ENCODE measurements at regions not wholly inside any gene's neighbourhood (a gene's known extent, or its start where the extent isn't known, plus 50 kb on each side); places are given as distances from the start of the nearest gene placed in this dataset.

DNA sequence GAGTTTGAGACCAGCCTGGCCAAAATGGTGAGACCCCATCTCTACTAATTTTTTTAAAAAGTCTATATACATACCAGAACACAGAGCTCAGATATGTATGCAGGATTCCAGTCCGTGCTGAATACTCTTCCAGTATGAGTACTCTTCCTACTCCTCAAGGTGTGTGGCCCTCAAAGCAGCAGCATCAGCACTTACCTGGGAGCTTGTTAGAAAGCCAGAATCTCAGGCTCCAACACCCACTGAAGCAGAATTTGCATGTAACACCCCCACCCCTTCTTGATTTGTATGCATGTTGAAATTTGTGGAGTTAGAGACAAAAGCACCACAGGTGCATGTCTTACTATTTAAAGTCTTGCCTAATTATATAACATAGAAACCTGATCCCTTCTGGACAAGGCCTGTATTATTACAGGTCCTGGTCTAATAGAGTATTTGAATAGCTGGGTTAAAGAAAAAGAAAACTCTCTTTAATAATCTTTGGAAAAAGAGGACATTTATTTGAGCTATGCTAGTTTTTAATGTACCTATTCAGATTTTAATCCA, 50.3 kb upstream of the NFE2L2 start:
- Histone ChIP-seq H3K4me2 (ENCODE audit: insufficient read depth, low read length) (no peak overlapping the region), H3K4me3 (ENCODE audit: low read depth in 1 of 2, low read length in 2 of 2) (no peak overlapping the region), H3K79me2 (ENCODE audit: insufficient read depth, low read length) (no peaks in the 10 kb centered on the region), H3K9ac (ENCODE audit: low read depth, low read length) (no peak overlapping the region), H3K27ac (ENCODE audit: low read length) (no peak overlapping the region), H4K20me1 (ENCODE audit: insufficient read depth, low read length) (no peaks in the 10 kb centered on the region), H3K9me3 (ENCODE audit: insufficient read depth, low read length, severe bottlenecking) (no peaks in the 10 kb centered on the region), H3K4me1 (ENCODE audit: insufficient read depth, low read length) (peaks cover 11% of the 10 kb centered on the region), H3K36me3 (ENCODE audit: insufficient read depth, low read length) (no peaks in the 10 kb centered on the region), H3K27me3 (ENCODE audit: insufficient read depth, low read length, poor library complexity) (no peaks in the 10 kb centered on the region), H2AFZ (ENCODE audit: low read depth, low read length) (no peak overlapping the region)
- ATAC-seq (ENCODE audit: insufficient read depth, low read depth) (no peak), DNase-seq (no peak)
- TF ChIP-seq EZH2 (IDR thresholded peaks at IDR 0.05; ENCODE audit: borderline replicate concordance, low read depth, low read length, severe bottlenecking) = no peak
- no peak for TF ChIP-seq CTCF (IDR thresholded peaks at IDR 0.05; ENCODE audit: borderline replicate concordance, extremely low read depth, low read length, poor library complexity, severe bottlenecking)

DNA sequence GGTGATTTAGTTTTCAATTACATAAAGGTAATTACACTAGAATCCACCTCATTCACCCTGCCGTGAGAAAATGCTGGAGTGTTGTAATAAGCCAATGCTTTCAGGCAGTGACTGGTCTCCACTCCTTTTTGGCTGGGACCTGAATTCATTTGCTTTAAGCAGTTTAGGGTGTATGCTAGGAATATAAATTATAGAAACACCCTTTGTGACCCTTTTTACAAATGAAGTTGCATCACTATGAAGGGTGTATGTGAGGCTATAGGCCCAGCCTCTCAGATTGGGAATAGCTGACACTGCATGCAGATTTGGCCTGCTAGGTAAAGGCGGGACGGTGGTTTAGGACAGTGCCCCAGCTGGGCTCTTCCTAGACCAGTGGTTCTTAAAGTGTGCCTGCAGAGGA, 50.8 kb upstream of the NFE2L2 start:
- Histone ChIP-seq H3K27ac (ENCODE audit: low read length) (no peak overlapping the region), H3K4me1 (ENCODE audit: insufficient read depth, low read length) (peaks cover 5% of the 10 kb centered on the region), H3K4me2 (ENCODE audit: insufficient read depth, low read length) (no peak overlapping the region), H2AFZ (ENCODE audit: low read depth, low read length) (no peak overlapping the region), H3K27me3 (ENCODE audit: insufficient read depth, low read length, poor library complexity) (no peaks in the 10 kb centered on the region), H4K20me1 (ENCODE audit: insufficient read depth, low read length) (no peaks in the 10 kb centered on the region), H3K9ac (ENCODE audit: low read depth, low read length) (no peak overlapping the region), H3K79me2 (ENCODE audit: insufficient read depth, low read length) (no peaks in the 10 kb centered on the region), H3K4me3 (ENCODE audit: low read depth in 1 of 2, low read length in 2 of 2) (no peak overlapping the region), H3K36me3 (ENCODE audit: insufficient read depth, low read length) (0 out of 2 replicates have a peak, but pooled peaks cover 2% of the 10 kb centered on the region), H3K9me3 (ENCODE audit: insufficient read depth, low read length, severe bottlenecking) (no peaks in the 10 kb centered on the region)
- ATAC-seq (ENCODE audit: insufficient read depth, low read depth) (no peak), DNase-seq (no peak)
- no peak for TF ChIP-seq CTCF (IDR thresholded peaks at IDR 0.05; ENCODE audit: borderline replicate concordance, extremely low read depth, low read length, poor library complexity, severe bottlenecking)
- no peak for TF ChIP-seq EZH2 (IDR thresholded peaks at IDR 0.05; ENCODE audit: borderline replicate concordance, low read depth, low read length, severe bottlenecking)

- no peaks in the 10 kb centered on the region for H3K27me3 ChIP-seq (ENCODE audit: insufficient read depth, low read length, poor library complexity)
- H4K20me1 ChIP-seq (ENCODE audit: insufficient read depth, low read length) = no peaks in the 10 kb centered on the region
- H3K36me3 ChIP-seq (ENCODE audit: insufficient read depth, low read length) = 0 out of 2 replicates have a peak, but pooled peaks cover 4% of the 10 kb centered on the region
- H3K4me1 ChIP-seq (ENCODE audit: insufficient read depth, low read length) = no peaks in the 10 kb centered on the region
- H3K27ac ChIP-seq (ENCODE audit: low read length) = no peak overlapping the region
- no peak overlapping the region for H3K4me3 ChIP-seq (ENCODE audit: low read depth in 1 of 2, low read length in 2 of 2)
- no peaks in the 10 kb centered on the region for H3K9me3 ChIP-seq (ENCODE audit: insufficient read depth, low read length, severe bottlenecking)
- H2AFZ ChIP-seq (ENCODE audit: low read depth, low read length) = no peak overlapping the region
- no peaks in the 10 kb centered on the region for H3K79me2 ChIP-seq (ENCODE audit: insufficient read depth, low read length)
- ATAC-seq (ENCODE audit: insufficient read depth, low read depth) (no peak), DNase-seq (no peak)
- no peak overlapping the region for H3K9ac ChIP-seq (ENCODE audit: low read depth, low read length)
- H3K4me2 ChIP-seq (ENCODE audit: insufficient read depth, low read length) = no peak overlapping the region
- TF ChIP-seq EZH2 (IDR thresholded peaks at IDR 0.05; ENCODE audit: borderline replicate concordance, low read depth, low read length, severe bottlenecking) (no peak), CTCF (IDR thresholded peaks at IDR 0.05; ENCODE audit: borderline replicate concordance, extremely low read depth, low read length, poor library complexity, severe bottlenecking) (no peak)
Observed at GRCh38 chr2:177316756-177317155, 52.2 kb upstream of the NFE2L2 start.
